GM12873 (cell line): ENCODE measurements at regions not wholly inside any gene's neighbourhood (a gene's known extent, or its start where the extent isn't known, plus 50 kb on each side); places are given as distances from the start of the nearest gene placed in this dataset.

ENCODE experiments used
- CTCF ChIP-seq: IDR thresholded peaks from 2 replicates; pipeline ENCODE4 v1.5.1; 2012; ENCODE audit warnings: low read depth, mild to moderate bottlenecking, moderate library complexity, low read length, control low read depth; ENCODE audit not compliant: insufficient read depth; ENCODE audit errors: missing control alignments

- no peak for TF ChIP-seq CTCF
These were observed 60.4 kb upstream of the GORAB start for GRCh38 chr1:170471398-170472053.

GRCh38 chr1:170481000-170481399 lies 51.0 kb upstream of the GORAB start:
- TF ChIP-seq CTCF: no peak
